Activated naive CD8-positive, alpha-beta T cell (primary cell): ENCODE measurements at regions not wholly inside any gene's neighbourhood (a gene's known extent, or its start where the extent isn't known, plus 50 kb on each side); places are given as distances from the start of the nearest gene placed in this dataset.

Experiments used
- H3K27ac Mint-ChIP-seq: one replicate; pipeline ENCODE4 v1.8.0; 2021; ENCODE audit warnings: mixed read lengths
- H3K27me3 Mint-ChIP-seq: one replicate; pipeline ENCODE4 v1.8.0; 2021; ENCODE audit warnings: mixed read lengths
- H3K36me3 Mint-ChIP-seq: one replicate; pipeline ENCODE4 v1.8.0; 2021; ENCODE audit warnings: mixed read lengths
- H3K4me1 Mint-ChIP-seq: one replicate; pipeline ENCODE4 v1.8.0; 2021; ENCODE audit warnings: low read depth, mixed read lengths
- H3K4me3 Mint-ChIP-seq: one replicate; pipeline ENCODE4 v1.8.0; 2021; ENCODE audit warnings: mild to moderate bottlenecking, mixed read lengths
- H3K9me3 Mint-ChIP-seq: one replicate; pipeline ENCODE4 v1.8.0; 2021; ENCODE audit warnings: low read depth, mixed read lengths

- no peak overlapping the region for H3K27ac Mint-ChIP-seq
- peaks cover 8% of the 10 kb centered on the region for H3K27me3 Mint-ChIP-seq
- no peaks in the 10 kb centered on the region for H3K9me3 Mint-ChIP-seq
- no peak overlapping the region for H3K4me3 Mint-ChIP-seq
- no peaks in the 10 kb centered on the region for H3K36me3 Mint-ChIP-seq
- H3K4me1 Mint-ChIP-seq, result no peaks in the 10 kb centered on the region
These were observed 105.7 kb downstream of the RBFOX3 start for GRCh38 chr17:79505199-79505598.

DNA sequence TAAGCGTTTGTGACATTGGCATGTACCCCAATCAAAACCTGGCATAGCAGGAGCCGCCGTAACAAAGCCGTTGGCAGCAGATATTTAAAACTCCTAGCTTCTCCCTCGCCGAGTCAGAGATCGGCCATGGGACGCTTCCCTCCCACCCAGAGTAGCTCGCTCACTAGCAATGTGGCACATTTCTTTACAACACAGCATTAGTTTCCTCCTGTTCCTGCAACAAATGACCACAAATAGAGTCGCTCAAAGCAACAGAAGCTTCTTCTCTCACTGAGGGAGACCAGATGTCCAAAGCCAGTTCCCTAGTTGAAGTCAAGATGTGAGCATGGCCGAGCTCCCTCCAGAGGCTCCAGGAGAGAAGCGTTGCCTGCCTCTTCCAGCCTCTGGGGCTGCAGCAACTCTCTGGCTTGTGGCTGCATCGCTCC is 106.7 kb downstream of the RBFOX3 start:
- Mint-ChIP-seq H3K4me1 (no peaks in the 10 kb centered on the region), H3K4me3 (no peak overlapping the region), H3K27me3 (peaks cover 8% of the 10 kb centered on the region), H3K27ac (no peak overlapping the region), H3K9me3 (no peaks in the 10 kb centered on the region), H3K36me3 (no peaks in the 10 kb centered on the region)

GRCh38 chr17:79503126-79503839 is 107.6 kb downstream of the RBFOX3 start:
- Mint-ChIP-seq H3K4me1 (no peaks in the 10 kb centered on the region), H3K9me3 (no peaks in the 10 kb centered on the region), H3K27ac (no peak overlapping the region), H3K36me3 (no peaks in the 10 kb centered on the region), H3K4me3 (no peak overlapping the region), H3K27me3 (peaks cover 8% of the 10 kb centered on the region)

DNA sequence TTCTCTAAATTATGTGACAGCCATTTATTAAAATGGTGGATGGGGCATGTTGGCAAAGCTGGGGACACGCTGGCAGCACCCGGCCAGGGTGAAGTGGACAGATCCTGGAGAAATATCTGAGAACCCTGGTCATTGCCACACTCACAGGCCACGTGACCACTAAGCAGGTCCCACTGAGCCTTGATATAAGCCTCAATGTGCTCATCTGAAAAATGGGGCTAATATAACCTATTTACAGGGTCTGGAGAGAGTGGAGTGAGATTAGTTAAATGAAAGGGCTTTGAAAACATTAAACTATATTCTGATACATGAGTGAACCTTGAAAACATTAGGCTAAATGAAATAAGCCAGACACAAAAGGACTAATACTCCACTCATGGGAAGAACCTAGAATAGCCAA is 108.9 kb downstream of the RBFOX3 start:
- Mint-ChIP-seq H3K4me3 (no peak overlapping the region), H3K4me1 (no peaks in the 10 kb centered on the region), H3K9me3 (no peaks in the 10 kb centered on the region), H3K27me3 (peaks cover 8% of the 10 kb centered on the region), H3K27ac (no peak overlapping the region), H3K36me3 (no peaks in the 10 kb centered on the region)

GRCh38 chr17:79500745-79501618 is 109.9 kb downstream of the RBFOX3 start:
- Mint-ChIP-seq H3K9me3 (no peaks in the 10 kb centered on the region), H3K27me3 (peaks cover 8% of the 10 kb centered on the region), H3K36me3 (no peaks in the 10 kb centered on the region), H3K4me3 (no peak overlapping the region), H3K27ac (no peak overlapping the region), H3K4me1 (no peaks in the 10 kb centered on the region)

- Mint-ChIP-seq H3K9me3 (no peaks in the 10 kb centered on the region), H3K36me3 (no peaks in the 10 kb centered on the region), H3K4me1 (no peaks in the 10 kb centered on the region), H3K4me3 (no peak overlapping the region), H3K27ac (no peak overlapping the region), H3K27me3 (peaks cover 2% of the 10 kb centered on the region)
These were observed 112.0 kb downstream of the RBFOX3 start for GRCh38 chr17:79498854-79499253.

DNA sequence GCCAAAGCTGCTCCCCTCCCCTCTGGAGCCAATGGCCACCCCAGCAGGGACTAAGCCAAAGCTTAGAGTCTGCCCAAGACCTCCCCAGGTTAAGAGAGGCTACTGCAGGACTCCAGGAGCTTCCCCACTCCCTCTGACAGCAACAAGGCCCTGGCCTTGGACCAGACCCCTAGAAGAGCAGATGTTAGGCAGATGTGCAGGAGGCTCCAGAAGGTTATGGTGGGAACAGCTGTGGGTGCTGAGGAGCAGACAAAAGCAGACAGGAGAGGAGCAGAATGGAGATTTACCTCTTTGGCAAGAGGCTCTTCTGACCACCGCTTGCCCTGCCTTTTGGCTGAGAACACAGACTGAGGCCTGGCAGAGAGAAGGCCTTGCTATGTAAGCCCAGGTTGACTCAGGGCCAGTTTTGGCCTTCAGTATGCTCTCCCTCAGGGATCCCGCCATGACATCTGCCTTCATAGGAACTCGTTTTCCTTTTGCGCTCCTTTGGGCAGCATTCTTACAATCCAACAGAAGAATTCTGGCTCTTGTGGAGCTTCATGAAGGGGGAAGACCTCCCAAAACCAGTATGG is 113.0 kb downstream of the RBFOX3 start:
- Mint-ChIP-seq H3K4me3 (no peak overlapping the region), H3K9me3 (peaks cover 2% of the 10 kb centered on the region), H3K36me3 (no peaks in the 10 kb centered on the region)

GRCh38 chr17:79496422-79497005 is 114.3 kb downstream of the RBFOX3 start:
- Mint-ChIP-seq H3K36me3 (no peaks in the 10 kb centered on the region), H3K27ac (no peak overlapping the region), H3K9me3 (peaks cover 7% of the 10 kb centered on the region), H3K27me3 (no peaks in the 10 kb centered on the region), H3K4me3 (no peak overlapping the region), H3K4me1 (no peaks in the 10 kb centered on the region)

More for the DNA sequence above, 113.0 kb downstream of the RBFOX3 start:
- peaks cover 2% of the 10 kb centered on the region for H3K27me3 Mint-ChIP-seq
- H3K4me1 Mint-ChIP-seq, result no peaks in the 10 kb centered on the region
- no peak overlapping the region for H3K27ac Mint-ChIP-seq

DNA sequence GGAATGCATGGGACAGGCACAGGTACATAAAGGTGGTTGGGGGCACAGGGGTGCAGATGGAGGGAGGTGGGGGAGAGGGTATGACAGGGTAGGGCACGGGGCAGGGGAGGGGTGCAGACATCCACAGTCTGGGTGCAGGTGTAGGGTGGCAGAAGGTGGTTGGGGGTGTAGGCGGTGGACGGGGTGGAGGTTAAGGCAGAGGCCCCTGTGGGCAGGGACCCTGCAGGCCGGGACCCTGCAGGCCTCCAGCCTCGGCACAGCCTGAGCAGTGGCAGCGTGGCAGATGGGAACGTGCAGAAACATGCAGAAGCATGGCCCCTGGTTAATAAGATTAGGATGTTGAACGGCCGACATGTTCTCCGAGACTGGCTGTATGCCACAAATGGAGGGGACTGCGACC is 115.2 kb downstream of the RBFOX3 start:
- Mint-ChIP-seq H3K36me3 (no peaks in the 10 kb centered on the region), H3K9me3 (peaks cover 7% of the 10 kb centered on the region), H3K4me3 (no peak overlapping the region), H3K27ac (no peak overlapping the region), H3K4me1 (no peaks in the 10 kb centered on the region), H3K27me3 (no peaks in the 10 kb centered on the region)

- Mint-ChIP-seq H3K4me1 (no peaks in the 10 kb centered on the region), H3K27ac (no peak overlapping the region), H3K27me3 (peaks cover 10% of the 10 kb centered on the region), H3K36me3 (no peaks in the 10 kb centered on the region), H3K9me3 (peaks cover 7% of the 10 kb centered on the region), H3K4me3 (no peak overlapping the region)
These were observed 119.8 kb downstream of the RBFOX3 start for GRCh38 chr17:79491006-79491405.

DNA sequence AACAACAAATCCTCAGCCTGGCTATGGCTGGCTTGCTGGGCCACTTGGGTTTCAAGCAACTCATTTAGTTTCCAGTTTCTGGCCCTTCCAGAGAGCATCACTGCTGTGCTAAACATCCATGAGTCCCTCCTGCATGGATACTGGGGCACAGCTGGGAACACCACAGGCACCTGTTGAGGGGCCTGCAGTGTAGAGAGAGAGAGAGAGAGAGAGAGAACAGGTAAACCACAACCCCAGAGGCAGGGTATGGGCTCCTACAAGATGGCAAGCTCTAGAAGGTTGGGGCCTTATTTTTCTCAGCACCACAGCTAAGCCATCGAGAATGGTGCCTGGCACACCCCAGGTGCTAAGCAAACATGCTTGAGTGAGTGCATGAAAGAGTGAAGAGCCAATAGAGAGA is 120.3 kb downstream of the RBFOX3 start:
- H3K36me3 Mint-ChIP-seq, result no peaks in the 10 kb centered on the region
- H3K27ac Mint-ChIP-seq, result no peak overlapping the region
- no peak overlapping the region for H3K4me3 Mint-ChIP-seq
- peaks cover 7% of the 10 kb centered on the region for H3K9me3 Mint-ChIP-seq
- no peaks in the 10 kb centered on the region for H3K4me1 Mint-ChIP-seq
- H3K27me3 Mint-ChIP-seq, result peaks cover 10% of the 10 kb centered on the region

- Mint-ChIP-seq H3K4me1 (no peaks in the 10 kb centered on the region), H3K27ac (no peak overlapping the region), H3K4me3 (no peak overlapping the region), H3K36me3 (no peaks in the 10 kb centered on the region), H3K9me3 (no peaks in the 10 kb centered on the region), H3K27me3 (peaks cover 24% of the 10 kb centered on the region)
These were observed 123.7 kb downstream of the RBFOX3 start for GRCh38 chr17:79487149-79487548.

DNA sequence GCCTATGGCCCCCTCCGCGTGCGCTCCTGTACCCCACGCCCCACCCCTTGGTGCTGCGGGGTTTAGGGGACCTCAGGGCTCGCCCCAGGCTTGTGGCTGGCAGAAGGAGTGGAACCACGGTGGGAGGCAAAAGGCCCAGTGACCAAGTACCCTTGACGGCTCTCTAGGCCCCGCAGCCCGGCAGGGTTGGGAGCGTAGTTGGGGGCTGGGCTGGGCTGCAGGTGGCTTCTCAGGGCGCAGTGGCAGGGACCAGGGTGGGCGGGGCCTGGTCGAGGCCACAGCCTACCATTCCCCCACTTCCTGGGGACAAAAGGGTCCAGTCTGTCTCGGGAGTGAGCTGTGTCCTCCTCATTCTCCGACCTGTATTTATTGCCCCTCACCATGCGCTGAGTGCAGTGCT is 124.9 kb downstream of the RBFOX3 start:
- no peak overlapping the region for H3K27ac Mint-ChIP-seq
- no peak overlapping the region for H3K4me3 Mint-ChIP-seq
- no peaks in the 10 kb centered on the region for H3K4me1 Mint-ChIP-seq
- no peaks in the 10 kb centered on the region for H3K9me3 Mint-ChIP-seq
- peaks cover 24% of the 10 kb centered on the region for H3K27me3 Mint-ChIP-seq
- no peaks in the 10 kb centered on the region for H3K36me3 Mint-ChIP-seq

DNA sequence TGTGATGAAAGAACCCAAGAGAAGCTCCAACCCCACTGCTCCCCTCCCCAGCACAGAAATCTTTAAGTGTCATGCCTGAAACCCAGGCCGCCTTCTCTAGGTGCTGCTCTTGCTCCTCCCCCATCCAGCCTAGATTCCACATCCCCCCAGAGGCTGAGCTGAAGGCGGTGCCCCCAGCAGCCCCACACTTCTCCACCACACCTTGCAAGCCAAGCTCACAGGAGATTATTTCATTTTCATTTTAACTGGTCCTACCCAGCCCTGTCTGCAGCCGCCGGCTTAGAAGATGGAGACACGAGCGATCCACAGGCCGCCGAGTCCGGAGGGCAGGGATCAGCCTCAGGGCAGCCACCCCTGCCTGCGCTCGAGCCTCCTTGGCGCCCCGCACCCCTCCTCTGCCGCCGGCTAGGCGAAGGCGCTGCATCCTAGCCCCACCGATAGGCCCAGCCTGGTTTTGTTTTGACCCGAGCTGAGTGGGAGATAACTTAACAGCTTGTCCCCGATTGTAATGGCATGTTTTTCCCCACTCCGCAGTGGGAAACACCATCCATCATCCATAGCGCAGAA is 125.3 kb downstream of the RBFOX3 start:
- H3K27ac Mint-ChIP-seq, result no peak overlapping the region
- peaks cover 24% of the 10 kb centered on the region for H3K27me3 Mint-ChIP-seq
- no peak overlapping the region for H3K4me3 Mint-ChIP-seq
- H3K4me1 Mint-ChIP-seq, result no peaks in the 10 kb centered on the region
- no peaks in the 10 kb centered on the region for H3K9me3 Mint-ChIP-seq
- no peaks in the 10 kb centered on the region for H3K36me3 Mint-ChIP-seq
